ENCODE measurements at regions not wholly inside any gene's neighbourhood (a gene's known extent, or its start where the extent isn't known, plus 50 kb on each side); places are given as distances from the start of the nearest gene placed in this dataset.

DNA sequence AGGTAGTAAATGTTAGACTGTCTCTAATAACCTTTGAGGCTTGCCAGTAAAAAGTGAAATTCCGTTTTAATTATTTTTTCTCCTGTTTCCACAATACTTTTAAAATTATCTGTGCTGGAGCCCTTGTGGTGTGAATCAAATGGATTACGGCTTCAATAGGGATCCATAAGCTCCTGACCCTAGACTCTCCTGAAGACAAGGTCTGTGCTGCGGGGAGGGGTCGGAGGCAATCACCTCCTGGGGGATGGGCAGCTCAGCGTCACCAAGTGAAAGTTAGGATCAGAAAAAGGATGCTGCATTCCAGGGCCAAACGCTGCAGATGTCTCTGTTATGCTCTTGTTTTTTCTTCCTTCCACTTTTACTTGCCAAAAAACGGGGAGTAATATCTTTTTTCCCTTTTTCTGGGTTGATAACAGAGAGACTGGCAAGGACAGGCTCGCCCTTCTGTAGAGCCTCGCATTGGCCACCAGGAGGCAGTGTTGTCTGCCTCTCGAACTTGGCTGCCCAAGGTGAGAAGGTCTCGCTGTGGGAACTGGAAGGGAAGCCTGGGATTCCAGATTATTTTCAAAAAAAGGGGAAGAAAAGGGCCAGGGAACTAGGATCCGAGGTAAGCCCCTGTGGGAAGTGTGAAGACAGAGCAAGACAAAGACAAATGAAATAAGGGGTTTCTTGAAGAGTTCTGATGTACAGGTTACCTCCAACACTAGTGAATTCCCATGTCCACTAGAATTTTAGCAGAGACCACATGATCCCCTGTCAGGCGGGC lies 621.9 kb downstream of the ACTR3B start:
- TF ChIP-seq EP300 (IDR thresholded peaks at IDR 0.05; ENCODE audit: borderline replicate concordance) (no peak), TCF12 (IDR thresholded peaks at IDR 0.05; ENCODE audit: low read depth) (no peak), FOXM1 (IDR thresholded peaks at IDR 0.05; ENCODE audit: borderline replicate concordance, low read depth) (no peak), RAD21 (IDR thresholded peaks at IDR 0.05; ENCODE audit: low read depth) (peak; percentile 68), TAF1 (IDR thresholded peaks at IDR 0.05; ENCODE audit: low read depth) (no peak)
